ENCODE measurements at regions not wholly inside any gene's neighbourhood (a gene's known extent, or its start where the extent isn't known, plus 50 kb on each side); places are given as distances from the start of the nearest gene placed in this dataset.

DNA sequence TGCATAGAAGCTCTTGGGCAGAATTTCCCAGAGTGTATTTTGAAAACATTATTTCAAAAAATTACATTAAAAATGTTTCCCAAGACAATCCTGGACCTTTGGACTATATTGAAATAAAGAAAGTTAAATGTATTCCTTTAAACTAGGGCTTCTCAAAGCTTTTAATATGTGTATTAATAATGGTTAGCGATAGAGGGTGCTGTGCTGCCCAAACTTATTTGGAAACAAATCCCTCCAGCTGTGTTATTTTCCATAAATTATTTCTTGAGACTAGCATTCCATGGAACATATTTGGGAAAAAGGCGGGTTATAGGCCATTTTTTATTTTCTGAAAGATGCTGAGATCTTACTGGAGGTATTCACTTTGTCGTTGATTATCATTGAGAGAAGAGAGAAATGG lies 397.8 kb upstream of the MIS18BP1 start:
- TF ChIP-seq, protein P1, sequence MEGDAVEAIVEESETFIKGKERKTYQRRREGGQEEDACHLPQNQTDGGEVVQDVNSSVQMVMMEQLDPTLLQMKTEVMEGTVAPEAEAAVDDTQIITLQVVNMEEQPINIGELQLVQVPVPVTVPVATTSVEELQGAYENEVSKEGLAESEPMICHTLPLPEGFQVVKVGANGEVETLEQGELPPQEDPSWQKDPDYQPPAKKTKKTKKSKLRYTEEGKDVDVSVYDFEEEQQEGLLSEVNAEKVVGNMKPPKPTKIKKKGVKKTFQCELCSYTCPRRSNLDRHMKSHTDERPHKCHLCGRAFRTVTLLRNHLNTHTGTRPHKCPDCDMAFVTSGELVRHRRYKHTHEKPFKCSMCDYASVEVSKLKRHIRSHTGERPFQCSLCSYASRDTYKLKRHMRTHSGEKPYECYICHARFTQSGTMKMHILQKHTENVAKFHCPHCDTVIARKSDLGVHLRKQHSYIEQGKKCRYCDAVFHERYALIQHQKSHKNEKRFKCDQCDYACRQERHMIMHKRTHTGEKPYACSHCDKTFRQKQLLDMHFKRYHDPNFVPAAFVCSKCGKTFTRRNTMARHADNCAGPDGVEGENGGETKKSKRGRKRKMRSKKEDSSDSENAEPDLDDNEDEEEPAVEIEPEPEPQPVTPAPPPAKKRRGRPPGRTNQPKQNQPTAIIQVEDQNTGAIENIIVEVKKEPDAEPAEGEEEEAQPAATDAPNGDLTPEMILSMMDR (IDR thresholded peaks at IDR 0.05 in 2 of 3, conservative IDR thresholded peaks at IDR 0.05 in 1 of 3; ENCODE audit: borderline replicate concordance in 1 of 3, insufficient read depth in 1 of 3, low read depth in 2 of 3, low read length in 2 of 3), result peak in 1 of 3 experiments; percentile 26; a peak in 1 of 6 replicates
- TF ChIP-seq, protein P2, sequence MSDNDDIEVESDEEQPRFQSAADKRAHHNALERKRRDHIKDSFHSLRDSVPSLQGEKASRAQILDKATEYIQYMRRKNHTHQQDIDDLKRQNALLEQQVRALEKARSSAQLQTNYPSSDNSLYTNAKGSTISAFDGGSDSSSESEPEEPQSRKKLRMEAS (IDR thresholded peaks at IDR 0.05), result no peak
- no peak for TF ChIP-seq SP1 (IDR thresholded peaks at IDR 0.05; ENCODE audit: low read depth)
